Endodermal cell (in vitro differentiated cells): ENCODE measurements at regions not wholly inside any gene's neighbourhood (a gene's known extent, or its start where the extent isn't known, plus 50 kb on each side); places are given as distances from the start of the nearest gene placed in this dataset.
"Not testable (repeated sequence)": the region's sequence is repeated elsewhere in the genome, so short reads cannot be mapped to it uniquely, and the experiment has no call there.

Source experiments
- DNase-seq: peaks from one replicate; pipeline ENCODE4 v3.0.0-alpha.2; 2017
- H3K27ac ChIP-seq: 2 replicates; pipeline ENCODE4 v1.5.1; 2013; ENCODE audit warnings: mild to moderate bottlenecking, low read depth, low read length, moderate library complexity
- H3K27me3 ChIP-seq: 2 replicates; pipeline ENCODE4 v1.6.1; 2013; ENCODE audit warnings: mild to moderate bottlenecking, low read length, moderate library complexity; ENCODE audit not compliant: insufficient read depth, control insufficient read depth, poor library complexity, severe bottlenecking
- H3K36me3 ChIP-seq: 2 replicates; pipeline ENCODE4 v1.7.0; 2013; ENCODE audit warnings: mild to moderate bottlenecking, low read length, moderate library complexity; ENCODE audit not compliant: control insufficient read depth, insufficient read depth
- H3K4me1 ChIP-seq: one replicate; pipeline ENCODE4 v1.7.0; 2013; ENCODE audit warnings: low read length; ENCODE audit not compliant: control insufficient read depth, insufficient read depth
- H3K4me3 ChIP-seq: 2 replicates; pipeline ENCODE4 v1.5.1; 2013; ENCODE audit warnings: mild to moderate bottlenecking, low read length, moderate library complexity
- H3K9ac ChIP-seq: 2 replicates; pipeline ENCODE4 v1.6.1; 2013; ENCODE audit warnings: mild to moderate bottlenecking, low read length, moderate library complexity; ENCODE audit not compliant: poor library complexity, severe bottlenecking; ENCODE audit errors: extremely low read depth
- H3K9me3 ChIP-seq: 2 replicates; pipeline ENCODE4 v1.6.1; 2013; ENCODE audit warnings: mild to moderate bottlenecking, low read length, moderate library complexity; ENCODE audit not compliant: control insufficient read depth
- H3K27ac Mint-ChIP-seq: 2 replicates; pipeline ENCODE4 v1.8.0; 2020; ENCODE audit warnings: mixed read lengths
- H3K27me3 Mint-ChIP-seq: 2 replicates; pipeline ENCODE4 v1.8.0; 2021; ENCODE audit warnings: mild to moderate bottlenecking, mixed read lengths; ENCODE audit not compliant: insufficient read depth
- H3K36me3 Mint-ChIP-seq: 2 replicates; pipeline ENCODE4 v1.8.0; 2020; ENCODE audit warnings: low read depth, mixed read lengths
- H3K4me1 Mint-ChIP-seq: 2 replicates; pipeline ENCODE4 v1.8.0; 2020; ENCODE audit warnings: mixed read lengths
- H3K4me3 Mint-ChIP-seq: 2 replicates; pipeline ENCODE4 v1.8.0; 2020; ENCODE audit warnings: mild to moderate bottlenecking, moderate library complexity, mixed read lengths
- H3K9me3 Mint-ChIP-seq: 2 replicates; pipeline ENCODE4 v1.8.0; 2020; ENCODE audit warnings: mild to moderate bottlenecking, mixed read lengths
- CTCF ChIP-seq: fragments of 200-600 bp; sonication (generic); conservative IDR thresholded peaks from 2 replicates; pipeline ENCODE4 v1.5.0; 2021; ENCODE audit warnings: antibody characterized with exemption, mild to moderate bottlenecking
- WGBS, 2 experiments: methylation state at CpG; one replicate each; pipeline versions ENCODE4 v1.1.5 to v1.1.7; 2013; ENCODE audit warnings: missing lambda C conversion rate in 2 of 2, mixed read lengths in 1 of 2; ENCODE audit not compliant: insufficient coverage in 1 of 2, insufficient read length in 1 of 2; 5-methylcytosine and 5-hydroxymethylcytosine counted together

GRCh38 chr20:53731595-53731994, 138.0 kb upstream of the ZNF217 start:
- H3K4me3 ChIP-seq, result no peak overlapping the region
- H3K27me3 Mint-ChIP-seq, result no peaks in the 10 kb centered on the region
- 85% methylated on average over 2 of the region's 2 CpGs; no CpG with 5 or more reads in 1 of the 2 experiments for WGBS, 2 experiments
- peaks cover 26% of the 10 kb centered on the region for H3K4me1 Mint-ChIP-seq
- no peaks in the 10 kb centered on the region for H3K4me1 ChIP-seq
- TF ChIP-seq CTCF, result no peak
- H3K9me3 ChIP-seq, result no peaks in the 10 kb centered on the region
- H3K27me3 ChIP-seq, result no peaks in the 10 kb centered on the region
- H3K4me3 Mint-ChIP-seq, result no peak overlapping the region
- H3K9ac ChIP-seq, result no peak overlapping the region
- no peaks in the 10 kb centered on the region for H3K9me3 Mint-ChIP-seq
- no peaks in the 10 kb centered on the region for H3K36me3 Mint-ChIP-seq
- no peak overlapping the region for H3K27ac Mint-ChIP-seq
- no peak for DNase-seq
- H3K27ac ChIP-seq, result no peak overlapping the region
- no peaks in the 10 kb centered on the region for H3K36me3 ChIP-seq

GRCh38 chr20:53728359-53728758, 134.7 kb upstream of the ZNF217 start:
- no peak overlapping the region for H3K27ac ChIP-seq
- no peak overlapping the region for H3K9ac ChIP-seq
- Mint-ChIP-seq H3K27ac (no peak overlapping the region), H3K4me3 (no peak overlapping the region), H3K27me3 (no peaks in the 10 kb centered on the region), H3K36me3 (no peaks in the 10 kb centered on the region), H3K4me1 (no peaks in the 10 kb centered on the region), H3K9me3 (no peaks in the 10 kb centered on the region)
- no peaks in the 10 kb centered on the region for H3K4me1 ChIP-seq
- WGBS, 2 experiments, result 88% methylated on average over 1 of the region's 1 CpG; no CpG with 5 or more reads in 1 of the 2 experiments
- H3K9me3 ChIP-seq, result no peaks in the 10 kb centered on the region
- no peak for DNase-seq
- TF ChIP-seq CTCF, result no peak
- H3K27me3 ChIP-seq, result no peaks in the 10 kb centered on the region
- no peak overlapping the region for H3K4me3 ChIP-seq
- no peaks in the 10 kb centered on the region for H3K36me3 ChIP-seq

- not testable (repeated sequence) for H3K4me1 ChIP-seq, H3K27ac ChIP-seq, H3K4me1 Mint-ChIP-seq, H3K27me3 ChIP-seq, H3K27me3 Mint-ChIP-seq, DNase-seq, H3K4me3 Mint-ChIP-seq, H3K9me3 ChIP-seq, H3K36me3 Mint-ChIP-seq, H3K27ac Mint-ChIP-seq, H3K4me3 ChIP-seq, H3K36me3 ChIP-seq, H3K9ac ChIP-seq, H3K9me3 Mint-ChIP-seq
- 96 to 100% methylated on average over 3 to 4 of the region's 4 CpGs for WGBS, 2 experiments
Observed at GRCh38 chr20:53727239-53727638, 133.6 kb upstream of the ZNF217 start.

GRCh38 chr20:53725575-53725970, 131.9 kb upstream of the ZNF217 start:
- no peak overlapping the region for H3K4me3 ChIP-seq
- no peaks in the 10 kb centered on the region for H3K27me3 ChIP-seq
- no peak overlapping the region for H3K4me3 Mint-ChIP-seq
- H3K36me3 ChIP-seq, result no peaks in the 10 kb centered on the region
- H3K27ac ChIP-seq, result no peak overlapping the region
- H3K27ac Mint-ChIP-seq, result no peak overlapping the region
- no peaks in the 10 kb centered on the region for H3K4me1 ChIP-seq
- H3K36me3 Mint-ChIP-seq, result no peaks in the 10 kb centered on the region
- no peaks in the 10 kb centered on the region for H3K4me1 Mint-ChIP-seq
- H3K9me3 ChIP-seq, result no peaks in the 10 kb centered on the region
- no peak overlapping the region for H3K9ac ChIP-seq
- H3K9me3 Mint-ChIP-seq, result no peaks in the 10 kb centered on the region
- 96 to 99% methylated on average over 11 of the region's 11 CpGs for WGBS, 2 experiments
- DNase-seq, result no peak
- no peaks in the 10 kb centered on the region for H3K27me3 Mint-ChIP-seq
- TF ChIP-seq CTCF, result no peak
